HCT116 (cell line): ENCODE measurements at regions not wholly inside any gene's neighbourhood (a gene's known extent, or its start where the extent isn't known, plus 50 kb on each side); places are given as distances from the start of the nearest gene placed in this dataset.

ENCODE experiments used
- ATAC-seq: fragments of 200-7000 bp; cut with Tn5 transposase; 2 replicates; pipeline ENCODE4 v1.9.1; 2020; ENCODE audit warnings: mild to moderate bottlenecking, moderate library complexity
- BruUV-seq: library from RNA; stranded (reverse); fragments of 400-500 nt; replicated peaks from 2 replicates; lab custom pipeline; 2021; lab: Mats Ljungman, UMichigan
- CTCF ChIA-PET: fragments of 300-600 bp; sonication (Branson Sonifier 250); formaldehyde crosslinking; loops from one replicate; lab custom pipeline; 2021; ENCODE audit warnings: antibody characterized with exemption; lab: Charles Lee
- POLR2A ChIA-PET: fragments of 300-600, 350-600 bp; sonication (Branson Sonifier 250); formaldehyde crosslinking; loops from one replicate; lab custom pipeline; 2021; ENCODE audit warnings: antibody characterized with exemption; lab: Charles Lee
- RAD21 ChIA-PET, 2 experiments: fragments of 300-600 bp; sonication (Branson Sonifier 250); formaldehyde crosslinking; loops; one replicate each; lab custom pipeline; 2023; ENCODE audit warnings: low total read pairs in 2 of 2; ENCODE audit not compliant: uncharacterized antibody in 2 of 2, unreplicated experiment in 2 of 2, low non-redundant PET in 1 of 2; lab: Charles Lee
- DNase-seq: peaks from one replicate; pipeline ENCODE4 v3.0.0-alpha.2; 2010; ENCODE audit warnings: low read depth, low spot score
- H2AFZ ChIP-seq: fragments of 200-600 bp; shearing (Covaris generic), sonication (generic); 2 replicates; pipeline ENCODE4 v1.6.1; 2017; ENCODE audit warnings: low read depth, mixed run types, mixed read lengths, antibody characterized with exemption, low read length; ENCODE audit not compliant: poor library complexity, severe bottlenecking
- H3K27ac ChIP-seq: 2 replicates; pipeline ENCODE4 v1.5.1; 2012; ENCODE audit warnings: low read depth, low read length
- H3K27me3 ChIP-seq: fragments of 200-600 bp; sonication (generic); 2 replicates; pipeline ENCODE4 v1.6.1; 2016; ENCODE audit warnings: mixed run types, low read length, mixed read lengths; ENCODE audit not compliant: insufficient read depth
- H3K36me3 ChIP-seq, 2 experiments: fragments of 200-500 bp in 1 of 2; fragments of 200-600 bp in 1 of 2; sonication (Bioruptor generic) in 1 of 2; sonication (generic) in 1 of 2; 2 replicates each; pipeline versions ENCODE4 v1.5.1 to v1.6.1; 2014 to 2016; ENCODE audit warnings: low read length in 2 of 2, inconsistent platforms in 1 of 2, mixed read lengths in 1 of 2, mixed run types in 1 of 2; ENCODE audit not compliant: insufficient read depth in 2 of 2, control insufficient read depth in 1 of 2
- H3K4me1 ChIP-seq, 2 experiments: fragments of 200-600 bp in 1 of 2; sonication (generic) in 1 of 2; 2 replicates each; pipeline versions ENCODE4 v1.5.1 to v1.6.1; 2012 to 2017; ENCODE audit warnings: low read length in 2 of 2, inconsistent platforms in 1 of 2, mild to moderate bottlenecking in 1 of 2, mixed read lengths in 1 of 2, mixed run types in 1 of 2, moderate library complexity in 1 of 2; ENCODE audit not compliant: insufficient read depth in 2 of 2, control insufficient read depth in 1 of 2
- H3K4me2 ChIP-seq: fragments of 200-600 bp; sonication (generic); 2 replicates; pipeline ENCODE4 v1.6.1; 2017; ENCODE audit warnings: mixed run types, low read length, mixed read lengths
- H3K4me3 ChIP-seq, 2 experiments: fragments of 200-600 bp in 1 of 2; sonication (generic) in 1 of 2; replicated peaks in 1 of 2; 2 replicates each; pipeline ENCODE4 v1.5.1; 2011 to 2016; ENCODE audit warnings: low read length in 2 of 2, control low read depth in 1 of 2, low read depth in 1 of 2, mild to moderate bottlenecking in 1 of 2, mixed read lengths in 1 of 2, mixed run types in 1 of 2
- H3K79me2 ChIP-seq: fragments of 200-600 bp; sonication (generic); 2 replicates; pipeline ENCODE4 v1.6.1; 2017; ENCODE audit warnings: mild to moderate bottlenecking, mixed run types, low read length, moderate library complexity, mixed read lengths; ENCODE audit not compliant: insufficient read depth
- H3K9ac ChIP-seq: fragments of 200-600 bp; sonication (generic); 2 replicates; pipeline ENCODE4 v1.6.1; 2016; ENCODE audit warnings: low read length, mixed read lengths
- H3K9me2 ChIP-seq: fragments of 200-600 bp; sonication (generic), shearing (Covaris generic); 2 replicates; pipeline ENCODE4 v1.6.1; 2017; ENCODE audit warnings: mixed run types, mild to moderate bottlenecking, moderate library complexity; ENCODE audit not compliant: insufficient read depth
- H3K9me3 ChIP-seq, 2 experiments: fragments of 200-500 bp in 1 of 2; fragments of 200-600 bp in 1 of 2; sonication (Bioruptor generic) in 1 of 2; sonication (generic) in 1 of 2; 2 replicates each; pipeline ENCODE4 v1.6.1; 2014 to 2017; ENCODE audit warnings: low read length in 2 of 2, mixed read lengths in 2 of 2, inconsistent platforms in 1 of 2, low read depth in 1 of 2, mild to moderate bottlenecking in 1 of 2, mixed run types in 1 of 2, moderate library complexity in 1 of 2; ENCODE audit not compliant: control insufficient read depth in 1 of 2, insufficient read depth in 1 of 2
- H4K20me1 ChIP-seq: fragments of 200-600 bp; sonication (generic), shearing (Covaris generic); 2 replicates; pipeline ENCODE4 v1.6.1; 2017; ENCODE audit warnings: mixed run types, mild to moderate bottlenecking, moderate library complexity; ENCODE audit not compliant: insufficient read depth
- ATF3 ChIP-seq: IDR thresholded peaks from 2 replicates; pipeline ENCODE4 v1.6.1; 2012
- CBX3 ChIP-seq: IDR thresholded peaks from 2 replicates; pipeline ENCODE4 v1.6.1; 2012; ENCODE audit warnings: low read depth
- CEBPB ChIP-seq: IDR thresholded peaks from 2 replicates; pipeline ENCODE4 v1.6.1; 2012; ENCODE audit warnings: low read depth
- CTCF ChIP-seq, 3 experiments: fragments of 200-600 bp in 1 of 3; sonication (generic) in 1 of 3; IDR thresholded peaks in 2 of 3; conservative IDR thresholded peaks in 1 of 3; 2 replicates each; pipeline ENCODE4 v1.5.1; 2012 to 2017; ENCODE audit warnings: low read depth in 2 of 3, low read length in 2 of 3, antibody characterized with exemption in 1 of 3, borderline replicate concordance in 1 of 3, control low read depth in 1 of 3, mild to moderate bottlenecking in 1 of 3, mixed read lengths in 1 of 3, mixed run types in 1 of 3, moderate library complexity in 1 of 3; ENCODE audit not compliant: insufficient read depth in 1 of 3
- EGR1 ChIP-seq: IDR thresholded peaks from 2 replicates; pipeline ENCODE4 v1.6.1; 2012; ENCODE audit warnings: low read depth
- ELF1 ChIP-seq: IDR thresholded peaks from 2 replicates; pipeline ENCODE4 v1.6.1; 2012; ENCODE audit warnings: low read depth, borderline replicate concordance
- EZH2 ChIP-seq: fragments of 200-600 bp; sonication (generic); IDR thresholded peaks from 2 replicates; pipeline ENCODE4 v1.6.1; 2017; ENCODE audit warnings: antibody characterized with exemption, mixed run types
- EZH2phosphoT487 ChIP-seq: fragments of 200-600 bp; IDR thresholded peaks from 2 replicates; pipeline ENCODE4 v1.6.1; 2018; ENCODE audit warnings: antibody characterized with exemption, borderline replicate concordance
- FOSL1 ChIP-seq: IDR thresholded peaks from 2 replicates; pipeline ENCODE4 v1.6.1; 2012; ENCODE audit warnings: low read depth
- JUND ChIP-seq: IDR thresholded peaks from 2 replicates; pipeline ENCODE4 v1.6.1; 2012
- MAX ChIP-seq: IDR thresholded peaks from 2 replicates; pipeline ENCODE4 v1.6.1; 2012
- POLR2A ChIP-seq: IDR thresholded peaks from 2 replicates; pipeline ENCODE4 v1.7.0; 2011; ENCODE audit warnings: borderline replicate concordance; ENCODE audit not compliant: insufficient read depth, insufficient read length; ENCODE audit errors: extremely low read depth
- POLR2AphosphoS5 ChIP-seq: IDR thresholded peaks from 2 replicates; pipeline ENCODE4 v1.6.1; 2011; ENCODE audit warnings: mild to moderate bottlenecking, low read depth, low read length, moderate library complexity
- SP1 ChIP-seq: IDR thresholded peaks from 2 replicates; pipeline ENCODE4 v1.6.1; 2012; ENCODE audit warnings: low read depth
- SRF ChIP-seq: IDR thresholded peaks from 2 replicates; pipeline ENCODE4 v1.6.1; 2012; ENCODE audit warnings: low read depth
- TCF7L2 ChIP-seq: IDR thresholded peaks from 2 replicates; pipeline ENCODE4 v1.7.0; 2011; ENCODE audit warnings: borderline replicate concordance, inconsistent platforms; ENCODE audit not compliant: insufficient read depth, insufficient read length; ENCODE audit errors: extremely low read depth
- ZNF274 ChIP-seq: fragments of 200-500 bp; sonication (Bioruptor generic); IDR thresholded peaks from 2 replicates; pipeline ENCODE4 v1.6.1; 2014; ENCODE audit warnings: mild to moderate bottlenecking, low read depth, low read length, inconsistent platforms
- intact Hi-C: fragments of 100-400 bp; cut with micrococcal nuclease; formaldehyde crosslinking; loops from 2 replicates; pipeline ENCODE4 v1.10.0; 2022
- TF ChIP-seq, protein P1 (sequence below): IDR thresholded peaks from 2 replicates; pipeline ENCODE4 v1.6.1; 2011; ENCODE audit warnings: mild to moderate bottlenecking, low read length, moderate library complexity; ENCODE audit not compliant: insufficient replicate concordance; ENCODE audit errors: extremely low read depth
- TF ChIP-seq, protein P2 (sequence below): IDR thresholded peaks from 2 replicates; pipeline ENCODE4 v1.6.1; 2012; ENCODE audit warnings: low read depth

- BruUV-seq: no TSS peak
- Histone ChIP-seq H3K36me3 (no peaks in the 10 kb centered on the region), H3K9me3 (no peaks in the 10 kb centered on the region), H3K9ac (no peak overlapping the region), H3K27me3 (peaks cover 17% of the 10 kb centered on the region; the same call in 1 of the 2 replicates), H2AFZ (no peak overlapping the region), H3K27ac (no peak overlapping the region), H3K4me3 (no peak overlapping the region), H4K20me1 (no peaks in the 10 kb centered on the region), H3K4me1 (no peaks in the 10 kb centered on the region), H3K4me2 (no peak overlapping the region), H3K9me2 (no peaks in the 10 kb centered on the region), H3K79me2 (no peaks in the 10 kb centered on the region)
- DNase-seq (no peak), ATAC-seq (no peak)
- intact Hi-C loops: no loop called here
- ChIA-PET CTCF (no interaction called here), POLR2A (no interaction called here), RAD21 (no interaction called here)
- no peak for TF ChIP-seq POLR2AphosphoS5
- no peak for TF ChIP-seq ZNF274
- TF ChIP-seq EZH2phosphoT487: no peak
- no peak for TF ChIP-seq ATF3
- TF ChIP-seq JUND: no peak
- no peak for TF ChIP-seq MAX
- TF ChIP-seq ELF1: no peak
- TF ChIP-seq CEBPB: no peak
- TF ChIP-seq SP1: no peak
- TF ChIP-seq POLR2A: no peak
- no peak for TF ChIP-seq EZH2
- TF ChIP-seq TCF7L2: no peak
- TF ChIP-seq, protein P1, sequence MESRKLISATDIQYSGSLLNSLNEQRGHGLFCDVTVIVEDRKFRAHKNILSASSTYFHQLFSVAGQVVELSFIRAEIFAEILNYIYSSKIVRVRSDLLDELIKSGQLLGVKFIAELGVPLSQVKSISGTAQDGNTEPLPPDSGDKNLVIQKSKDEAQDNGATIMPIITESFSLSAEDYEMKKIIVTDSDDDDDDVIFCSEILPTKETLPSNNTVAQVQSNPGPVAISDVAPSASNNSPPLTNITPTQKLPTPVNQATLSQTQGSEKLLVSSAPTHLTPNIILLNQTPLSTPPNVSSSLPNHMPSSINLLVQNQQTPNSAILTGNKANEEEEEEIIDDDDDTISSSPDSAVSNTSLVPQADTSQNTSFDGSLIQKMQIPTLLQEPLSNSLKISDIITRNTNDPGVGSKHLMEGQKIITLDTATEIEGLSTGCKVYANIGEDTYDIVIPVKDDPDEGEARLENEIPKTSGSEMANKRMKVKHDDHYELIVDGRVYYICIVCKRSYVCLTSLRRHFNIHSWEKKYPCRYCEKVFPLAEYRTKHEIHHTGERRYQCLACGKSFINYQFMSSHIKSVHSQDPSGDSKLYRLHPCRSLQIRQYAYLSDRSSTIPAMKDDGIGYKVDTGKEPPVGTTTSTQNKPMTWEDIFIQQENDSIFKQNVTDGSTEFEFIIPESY: no peak
- TF ChIP-seq EGR1: no peak
- no peak for TF ChIP-seq CBX3
- TF ChIP-seq, protein P2, sequence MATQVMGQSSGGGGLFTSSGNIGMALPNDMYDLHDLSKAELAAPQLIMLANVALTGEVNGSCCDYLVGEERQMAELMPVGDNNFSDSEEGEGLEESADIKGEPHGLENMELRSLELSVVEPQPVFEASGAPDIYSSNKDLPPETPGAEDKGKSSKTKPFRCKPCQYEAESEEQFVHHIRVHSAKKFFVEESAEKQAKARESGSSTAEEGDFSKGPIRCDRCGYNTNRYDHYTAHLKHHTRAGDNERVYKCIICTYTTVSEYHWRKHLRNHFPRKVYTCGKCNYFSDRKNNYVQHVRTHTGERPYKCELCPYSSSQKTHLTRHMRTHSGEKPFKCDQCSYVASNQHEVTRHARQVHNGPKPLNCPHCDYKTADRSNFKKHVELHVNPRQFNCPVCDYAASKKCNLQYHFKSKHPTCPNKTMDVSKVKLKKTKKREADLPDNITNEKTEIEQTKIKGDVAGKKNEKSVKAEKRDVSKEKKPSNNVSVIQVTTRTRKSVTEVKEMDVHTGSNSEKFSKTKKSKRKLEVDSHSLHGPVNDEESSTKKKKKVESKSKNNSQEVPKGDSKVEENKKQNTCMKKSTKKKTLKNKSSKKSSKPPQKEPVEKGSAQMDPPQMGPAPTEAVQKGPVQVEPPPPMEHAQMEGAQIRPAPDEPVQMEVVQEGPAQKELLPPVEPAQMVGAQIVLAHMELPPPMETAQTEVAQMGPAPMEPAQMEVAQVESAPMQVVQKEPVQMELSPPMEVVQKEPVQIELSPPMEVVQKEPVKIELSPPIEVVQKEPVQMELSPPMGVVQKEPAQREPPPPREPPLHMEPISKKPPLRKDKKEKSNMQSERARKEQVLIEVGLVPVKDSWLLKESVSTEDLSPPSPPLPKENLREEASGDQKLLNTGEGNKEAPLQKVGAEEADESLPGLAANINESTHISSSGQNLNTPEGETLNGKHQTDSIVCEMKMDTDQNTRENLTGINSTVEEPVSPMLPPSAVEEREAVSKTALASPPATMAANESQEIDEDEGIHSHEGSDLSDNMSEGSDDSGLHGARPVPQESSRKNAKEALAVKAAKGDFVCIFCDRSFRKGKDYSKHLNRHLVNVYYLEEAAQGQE: no peak
- no peak for TF ChIP-seq CTCF (IDR thresholded peaks at IDR 0.05 in 2 of 3, conservative IDR thresholded peaks at IDR 0.05 in 1 of 3; ENCODE audit: borderline replicate concordance in 1 of 3, insufficient read depth in 1 of 3, low read depth in 2 of 3, low read length in 2 of 3)
- no peak for TF ChIP-seq SRF
- TF ChIP-seq FOSL1: no peak
These were observed 175.2 kb upstream of the SALL3 start for GRCh38 chr18:78804206-78805030.
